ENCODE measurements at regions not wholly inside any gene's neighbourhood (a gene's known extent, or its start where the extent isn't known, plus 50 kb on each side); places are given as distances from the start of the nearest gene placed in this dataset.
"Not testable (repeated sequence)": the region's sequence is repeated elsewhere in the genome, so short reads cannot be mapped to it uniquely, and the experiment has no call there.

GRCh38 chr5:128722551-128722950 lies 184.5 kb upstream of the FBN2 start:
- no peak for DNase-seq (ENCODE audit: low read depth in 4 of 4, low spot score in 1 of 4)

DNA sequence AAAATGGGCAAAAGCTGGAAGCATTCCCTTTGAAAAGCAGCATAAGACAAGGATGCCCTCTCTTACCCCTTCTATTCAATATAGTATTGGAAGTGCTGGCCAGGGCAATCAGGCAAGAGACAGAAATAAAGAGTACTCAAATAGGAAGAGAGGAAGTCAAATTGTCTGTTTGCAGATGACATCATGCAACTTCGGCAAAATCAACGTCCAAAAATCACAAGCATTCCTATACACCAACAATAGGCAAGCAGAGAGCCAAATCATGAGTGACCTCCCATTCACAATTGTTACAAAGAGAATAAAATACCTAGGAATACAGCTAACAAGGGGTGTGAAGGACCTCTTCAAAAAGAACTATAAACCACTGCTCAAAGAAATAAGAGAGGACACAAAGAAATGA lies 192.0 kb upstream of the FBN2 start:
- not testable (repeated sequence) for DNase-seq (ENCODE audit: low read depth in 4 of 4, low spot score in 1 of 4)

- DNase-seq (ENCODE audit: low read depth in 4 of 4, low spot score in 1 of 4): not testable (repeated sequence)
Measured at GRCh38 chr5:128735656-128736055, 197.6 kb upstream of the FBN2 start.

DNA sequence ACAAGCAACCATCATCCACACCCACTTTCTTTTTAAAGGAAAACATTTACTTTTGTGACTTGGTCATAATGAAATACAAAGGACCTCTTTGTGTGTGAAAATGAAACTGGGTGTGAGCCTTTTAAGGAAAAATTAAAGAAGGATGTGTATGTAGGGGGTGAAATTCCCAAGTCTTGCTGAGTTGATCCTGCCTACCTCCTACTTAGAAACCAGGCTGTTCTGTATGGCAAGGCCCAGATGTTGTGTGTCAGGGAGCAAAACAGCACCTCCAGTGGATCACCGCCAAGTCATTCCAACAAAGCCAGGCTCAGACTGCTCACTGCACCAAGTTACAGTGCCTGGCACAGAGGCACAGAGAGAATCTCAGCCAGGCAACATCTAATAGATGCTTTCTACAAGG lies 198.5 kb upstream of the FBN2 start:
- DNase-seq (ENCODE audit: low read depth in 4 of 4, low spot score in 1 of 4): no peak

- DNase-seq (ENCODE audit: low read depth in 4 of 4, low spot score in 1 of 4): no peak
Measured at GRCh38 chr5:128749136-128749898, 211.3 kb upstream of the FBN2 start.

DNA sequence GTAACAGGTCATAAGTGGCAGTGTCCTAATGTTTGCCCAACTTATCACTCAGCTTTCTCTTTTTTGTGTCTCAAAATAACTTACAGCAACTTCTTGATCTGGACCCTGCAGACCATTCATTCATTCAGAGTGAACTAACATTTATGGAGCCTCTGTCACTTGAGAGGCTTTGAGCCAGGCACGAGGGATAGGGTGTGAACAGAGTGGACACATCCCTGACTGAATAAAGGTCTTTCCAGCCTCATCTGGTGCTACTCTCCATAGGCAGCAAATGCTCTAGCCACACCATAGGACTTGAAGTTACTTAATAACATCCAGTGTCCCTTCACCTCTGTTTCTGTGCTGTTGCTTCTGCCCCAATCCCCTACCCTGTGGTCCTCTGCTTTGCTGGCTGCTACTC lies 212.1 kb upstream of the FBN2 start:
- no peak for DNase-seq (ENCODE audit: low read depth in 4 of 4, low spot score in 1 of 4)

DNA sequence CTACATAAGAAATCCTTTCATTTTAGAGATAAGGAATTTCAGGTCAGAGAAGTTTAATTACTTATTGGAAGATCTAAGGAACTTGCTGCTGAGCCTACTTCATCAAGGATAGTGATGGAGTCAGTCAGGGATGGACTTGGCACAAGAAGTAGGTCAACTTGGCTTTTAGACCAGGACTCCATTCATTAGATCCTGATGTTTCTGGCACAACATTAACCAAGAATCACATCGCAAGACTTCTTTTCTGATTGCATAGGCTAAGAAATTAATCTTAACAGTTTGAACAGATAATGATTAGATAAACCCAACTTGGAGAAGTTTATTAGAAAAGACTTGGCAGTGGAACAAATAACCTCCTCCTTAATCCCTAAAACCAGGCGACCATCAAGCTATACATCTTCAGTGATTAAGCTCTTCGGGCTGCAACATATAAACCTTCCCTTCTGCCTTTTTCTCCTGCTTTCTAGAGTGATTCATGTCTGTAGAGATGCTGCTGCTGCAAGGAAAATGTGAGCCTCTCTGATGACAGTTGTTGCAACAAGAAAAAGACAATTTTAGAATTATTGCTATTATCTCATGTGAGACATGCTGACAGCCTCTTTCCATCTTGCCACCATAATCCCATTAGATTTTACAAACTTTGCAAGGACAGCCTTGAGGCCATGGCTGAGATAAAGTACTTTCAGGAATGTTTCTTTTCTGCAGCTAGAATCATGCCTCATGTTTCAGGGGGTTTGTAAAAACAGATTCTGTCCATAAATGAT lies 207.9 kb upstream of the SLC27A6 start:
- DNase-seq (ENCODE audit: low read depth in 4 of 4, low spot score in 1 of 4): no peak

DNA sequence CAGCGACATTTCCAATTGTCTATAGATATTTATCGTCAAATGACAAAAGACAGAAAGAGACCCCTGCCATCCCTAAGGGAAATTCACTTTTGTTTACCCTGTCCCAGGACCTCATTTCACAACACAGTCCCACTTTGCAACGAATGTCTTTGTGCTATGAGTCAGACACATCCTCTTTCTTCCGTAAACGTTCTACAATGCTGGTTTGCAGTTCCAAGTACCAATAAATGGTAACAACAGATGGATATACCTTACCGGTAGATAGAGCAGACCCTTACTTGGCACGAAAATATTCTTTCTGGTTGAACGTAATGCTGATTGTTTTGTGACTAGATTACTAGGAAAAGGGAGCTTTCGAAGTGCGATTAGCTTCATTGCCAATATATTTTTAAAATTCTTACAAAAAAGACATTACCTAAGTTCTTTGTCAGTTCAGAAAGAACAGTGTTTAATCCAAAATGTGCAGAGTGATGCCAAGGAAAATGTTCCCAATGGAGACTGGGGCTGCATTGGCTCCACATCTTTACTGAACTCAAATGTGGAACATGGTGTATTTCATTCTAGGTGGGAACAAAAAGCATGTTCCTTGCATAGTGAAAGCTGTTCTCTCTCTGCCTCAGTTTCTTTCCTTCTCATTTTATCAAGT lies 202.5 kb upstream of the SLC27A6 start:
- DNase-seq (ENCODE audit: low read depth in 4 of 4, low spot score in 1 of 4): no peak

GRCh38 chr5:128763321-128763720 lies 202.0 kb upstream of the SLC27A6 start:
- DNase-seq (ENCODE audit: low read depth in 4 of 4, low spot score in 1 of 4): no peak

- no peak for DNase-seq (ENCODE audit: low read depth in 4 of 4, low spot score in 1 of 4)
Measured at GRCh38 chr5:128764601-128765310, 200.5 kb upstream of the SLC27A6 start.

DNA sequence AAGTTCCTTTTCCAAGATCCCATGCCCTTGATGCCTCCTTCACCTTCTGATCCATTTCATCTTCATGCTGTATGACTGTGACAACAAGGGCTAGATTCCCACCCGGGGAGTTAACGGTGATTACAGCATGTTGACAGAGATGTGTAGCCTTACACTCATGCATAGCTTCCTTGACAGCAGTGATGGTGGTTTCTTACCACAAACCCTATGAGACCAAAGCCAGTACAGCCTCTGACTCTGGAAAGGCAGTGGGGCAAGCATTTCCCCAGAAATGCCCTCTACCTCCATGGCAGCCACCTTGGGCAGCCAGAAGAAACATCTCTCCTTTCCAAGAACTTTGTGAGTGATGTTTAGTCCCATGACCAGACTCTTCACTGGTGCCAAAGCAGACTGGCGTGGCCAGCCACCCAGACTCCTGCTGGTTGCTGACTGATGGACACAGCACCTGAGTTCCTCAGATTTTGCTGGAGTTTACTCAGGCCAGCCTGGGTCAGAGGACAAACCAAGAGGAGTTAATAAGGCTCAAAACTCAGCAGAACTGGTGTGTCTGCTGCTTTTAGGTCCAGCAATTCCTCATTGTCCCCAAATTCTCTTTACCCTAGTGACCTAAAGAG lies 199.7 kb upstream of the SLC27A6 start:
- DNase-seq (ENCODE audit: low read depth in 4 of 4, low spot score in 1 of 4): no peak

DNA sequence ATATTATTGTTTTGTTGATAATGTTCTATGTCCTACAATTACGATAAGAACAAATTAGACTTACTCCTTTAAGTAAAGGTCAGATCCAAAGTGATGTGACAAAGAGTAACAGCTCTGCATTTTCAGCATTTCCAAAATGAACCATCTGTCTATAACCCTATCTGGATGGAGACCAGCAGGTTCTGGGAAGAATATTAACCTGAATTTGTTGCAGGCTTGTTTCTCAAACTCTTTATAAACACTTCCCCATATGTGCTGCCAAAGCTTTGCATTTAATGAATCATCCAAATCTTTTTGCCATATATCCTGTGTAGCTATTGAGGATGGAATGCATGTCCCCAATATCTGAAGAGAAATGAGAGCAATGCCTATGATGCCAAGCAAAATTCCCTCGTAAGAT lies 198.9 kb upstream of the SLC27A6 start:
- DNase-seq (ENCODE audit: low read depth in 4 of 4, low spot score in 1 of 4): no peak

DNA sequence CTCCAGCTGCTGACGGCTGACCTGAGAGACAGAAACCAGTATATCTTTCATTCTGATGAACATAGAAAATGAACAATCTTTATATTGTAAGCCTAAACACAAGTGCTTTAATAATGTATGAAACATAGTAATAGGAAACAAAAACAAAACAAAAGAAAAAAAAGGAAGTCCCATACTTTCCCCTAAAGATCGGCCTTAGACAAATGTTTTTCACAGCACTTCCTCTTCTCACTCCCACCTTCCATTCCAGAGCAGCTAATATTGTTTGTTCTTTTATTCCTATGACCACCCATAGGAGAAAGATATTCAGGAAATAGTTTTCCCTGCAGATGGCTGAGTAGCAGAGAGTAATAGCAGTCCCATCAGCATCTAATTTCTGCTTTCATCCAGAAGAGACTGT lies 194.4 kb upstream of the SLC27A6 start:
- no peak for DNase-seq (ENCODE audit: low read depth in 4 of 4, low spot score in 1 of 4)

- DNase-seq (ENCODE audit: low read depth in 4 of 4, low spot score in 1 of 4): no peak
Measured at GRCh38 chr5:128772356-128772755, 192.9 kb upstream of the SLC27A6 start.

GRCh38 chr5:128773378-128773777 lies 191.9 kb upstream of the SLC27A6 start:
- DNase-seq (ENCODE audit: low read depth in 4 of 4, low spot score in 1 of 4): no peak

GRCh38 chr5:128774605-128775004 lies 190.7 kb upstream of the SLC27A6 start:
- DNase-seq (ENCODE audit: low read depth in 4 of 4, low spot score in 1 of 4): no peak

DNA sequence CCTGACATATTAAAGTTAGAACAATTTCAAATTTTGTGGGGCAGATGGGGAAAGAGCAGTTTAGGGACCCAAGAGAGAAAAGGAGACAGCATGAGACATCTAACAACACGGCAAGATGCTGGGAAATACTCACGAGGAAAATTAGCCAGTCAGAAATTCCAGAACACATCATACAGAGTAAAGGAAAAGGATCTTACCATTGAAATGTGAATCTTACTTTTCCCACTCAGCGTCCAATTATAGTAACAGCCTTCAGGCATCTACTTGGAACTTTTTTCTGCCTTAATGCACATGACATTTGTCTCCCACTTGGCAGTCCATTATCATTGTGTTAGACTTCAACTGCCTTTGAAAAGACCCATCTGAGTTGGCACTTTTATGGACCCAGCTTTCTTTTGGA lies 189.7 kb upstream of the SLC27A6 start:
- no peak for DNase-seq (ENCODE audit: low read depth in 4 of 4, low spot score in 1 of 4)

- no peak for DNase-seq (ENCODE audit: low read depth in 4 of 4, low spot score in 1 of 4)
Measured at GRCh38 chr5:128777052-128777451, 188.2 kb upstream of the SLC27A6 start.

GRCh38 chr5:128778474-128778873 lies 186.8 kb upstream of the SLC27A6 start:
- no peak for DNase-seq (ENCODE audit: low read depth in 4 of 4, low spot score in 1 of 4)

DNA sequence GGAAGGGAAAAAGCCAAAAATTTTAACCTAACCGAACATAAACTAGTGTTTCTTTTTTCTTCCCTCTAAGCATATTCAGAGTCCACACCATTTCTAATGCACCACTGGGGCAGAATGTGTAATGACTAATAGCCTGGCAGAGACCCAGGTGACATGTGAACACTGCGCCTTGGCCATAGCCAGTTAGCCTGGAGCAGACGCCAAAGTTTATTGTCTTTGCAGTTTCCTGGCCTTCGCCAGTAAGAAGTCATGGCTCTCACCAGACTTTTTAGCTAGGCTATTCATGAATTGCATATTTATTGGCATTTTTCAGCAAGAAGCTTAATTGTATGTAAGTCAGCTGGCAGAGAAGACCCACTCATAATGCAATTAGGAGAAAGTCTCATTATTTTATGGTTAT lies 182.8 kb upstream of the SLC27A6 start:
- DNase-seq (ENCODE audit: low read depth in 4 of 4, low spot score in 1 of 4): no peak

DNA sequence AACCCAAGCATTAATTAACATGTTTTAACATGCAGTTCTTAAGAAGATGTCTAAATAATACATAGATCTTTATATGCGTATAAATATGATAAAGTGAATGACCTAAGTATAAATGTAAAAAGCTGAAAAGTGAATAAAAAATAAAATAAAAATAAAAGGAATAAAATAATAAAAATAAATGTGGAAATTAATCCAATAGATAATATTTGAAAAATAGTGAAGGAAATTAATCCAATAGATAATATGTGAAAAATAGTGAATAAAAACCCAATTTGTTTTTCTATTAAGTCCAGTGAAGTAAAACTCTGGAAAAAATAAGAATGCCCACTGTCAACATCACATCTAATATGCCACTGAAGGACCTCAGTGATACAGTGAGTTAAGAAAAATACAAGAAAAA lies 180.6 kb upstream of the SLC27A6 start:
- DNase-seq (ENCODE audit: low read depth in 4 of 4, low spot score in 1 of 4): no peak
